ENCODE measurements at regions not wholly inside any gene's neighbourhood (a gene's known extent, or its start where the extent isn't known, plus 50 kb on each side); places are given as distances from the start of the nearest gene placed in this dataset.

- Histone ChIP-seq H3K23me2 (ENCODE audit: low read depth, low read length) (no peaks in the 10 kb centered on the region; the same call in 1 of the 2 replicates), H3K36me3 (ENCODE audit: control insufficient read depth in 2 of 4, insufficient read depth in 4 of 4, low read length in 3 of 4) (no peaks in the 10 kb centered on the region), H3K79me1 (ENCODE audit: low read depth, low read length) (no peaks in the 10 kb centered on the region), H2BK12ac (ENCODE audit: low read depth, low read length) (no peak overlapping the region), H2BK20ac (ENCODE audit: low read length) (no peak overlapping the region), H3K4me1 (replicated peaks in 1 of 4; ENCODE audit: control insufficient read depth in 3 of 4, insufficient read depth in 4 of 4, low read length in 3 of 4) (no peaks in the 10 kb centered on the region; a peak in 1 of 7 replicates), H3K27ac (ENCODE audit: low read depth, low read length) (no peak overlapping the region), H2BK120ac (replicated peaks; ENCODE audit: low read depth, low read length) (no peak overlapping the region), H3K9ac (replicated peaks in 1 of 4; ENCODE audit: extremely low read depth in 1 of 4, low read depth in 3 of 4, low read length in 3 of 4) (no peak overlapping the region), H4K20me1 (replicated peaks in 1 of 2; ENCODE audit: control insufficient read depth in 1 of 2, insufficient read depth in 2 of 2, low read length in 2 of 2) (no peaks in the 10 kb centered on the region), H3K18ac (ENCODE audit: extremely low read depth, low read length) (no peak overlapping the region), H3K4me3 (ENCODE audit: extremely low read depth in 1 of 4, insufficient read depth in 2 of 4, low read depth in 3 of 4, low read length in 4 of 4) (no peak overlapping the region), H2BK15ac (ENCODE audit: low read length) (no peak overlapping the region), H3K9me3 (ENCODE audit: insufficient read depth in 2 of 2, low read depth in 1 of 2, low read length in 1 of 2) (no peaks in the 10 kb centered on the region), H4K8ac (ENCODE audit: extremely low read depth, insufficient read depth, low read length) (no peak overlapping the region), H3K14ac (ENCODE audit: insufficient read length) (no peak overlapping the region), H2AK5ac (ENCODE audit: low read depth, low read length) (no peak overlapping the region), H3K79me2 (ENCODE audit: control insufficient read depth in 1 of 2, insufficient read depth in 2 of 2, low read length in 2 of 2) (no peaks in the 10 kb centered on the region), H3K4me2 (ENCODE audit: insufficient read depth in 1 of 2, low read depth in 2 of 2, low read length in 2 of 2) (no peak overlapping the region), H2BK5ac (ENCODE audit: low read depth, low read length) (no peak overlapping the region), H3K23ac (ENCODE audit: insufficient read length) (no peak overlapping the region), H3K56ac (replicated peaks; ENCODE audit: insufficient read length, low read depth, low read length) (no peak overlapping the region), H4K5ac (ENCODE audit: insufficient read length, low read depth, low read length) (no peak overlapping the region), H4K91ac (replicated peaks; ENCODE audit: insufficient read length, low read length) (no peak overlapping the region), H3K27me3 (replicated peaks in 1 of 4; ENCODE audit: control insufficient read depth in 3 of 4, extremely low read depth in 1 of 4, insufficient read depth in 3 of 4, low read length in 3 of 4) (no peaks in the 10 kb centered on the region; a peak in 1 of 7 replicates), H3K4ac (replicated peaks; ENCODE audit: insufficient read length, low read depth, low read length) (no peak overlapping the region), H2AFZ (ENCODE audit: low read length) (no peak overlapping the region)
- 90% methylated on average over 2 of the region's 2 CpGs; no CpG with 5 or more reads in 1 of the 2 experiments for WGBS, 2 experiments (ENCODE audit: extremely low coverage in 1 of 2, insufficient coverage in 1 of 2, insufficient read length in 1 of 2, insufficient replicate concordance in 2 of 2, low coverage in 1 of 2, low lambda C conversion rate in 2 of 2, missing lambda C conversion rate in 1 of 2)
- ChIA-PET CTCF (ENCODE audit: partially characterized antibody) (interaction anchor here (1.2 kb wide), 1 partner anchor 12 kb away, joined by 4 read pairs; no protein-coding TSS in a partner anchor), POLR2A (ENCODE audit: partially characterized antibody) (no interaction called here)
- no peak for DNase-seq (ENCODE audit: low read depth in 1 of 2, low spot score in 2 of 2)
- FAIRE-seq: no peak
- TF ChIP-seq CHD7 (IDR thresholded peaks at IDR 0.05; ENCODE audit: insufficient replicate concordance, low read length): no peak
These were observed 1960.5 kb upstream of the PIK3C3 start for GRCh38 chr18:39994498-39994897.

Measured in H1 (cell line).